KOPT-K1 (cell line): ENCODE measurements at regions not wholly inside any gene's neighbourhood (a gene's known extent, or its start where the extent isn't known, plus 50 kb on each side); places are given as distances from the start of the nearest gene placed in this dataset.
"Not testable (repeated sequence)": the region's sequence is repeated elsewhere in the genome, so short reads cannot be mapped to it uniquely, and the experiment has no call there.

Source experiments
- H3K27ac ChIP-seq: fragments of 200-600 bp; sonication (generic); 2 replicates; pipeline ENCODE4 v1.5.1; 2016; ENCODE audit warnings: antibody characterized with exemption, mild to moderate bottlenecking, low read depth, low read length; ENCODE audit not compliant: poor library complexity, severe bottlenecking
- H3K36me3 ChIP-seq: fragments of 200-600 bp; sonication (generic); 2 replicates; pipeline ENCODE4 v1.5.1; 2017; ENCODE audit warnings: antibody characterized with exemption, mild to moderate bottlenecking, low read length, moderate library complexity; ENCODE audit not compliant: insufficient read depth
- H3K9me3 ChIP-seq: fragments of 200-600 bp; sonication (generic); 2 replicates; pipeline ENCODE4 v1.5.1; 2017; ENCODE audit warnings: antibody characterized with exemption, low read length, mild to moderate bottlenecking; ENCODE audit not compliant: insufficient read depth, poor library complexity, severe bottlenecking

- no peaks in the 10 kb centered on the region for H3K9me3 ChIP-seq
- no peak overlapping the region for H3K27ac ChIP-seq
- no peaks in the 10 kb centered on the region for H3K36me3 ChIP-seq
Observed at GRCh38 chr9:108400297-108400696, 455.5 kb downstream of the ACTL7B start.

GRCh38 chr9:108399851-108400250 is 455.9 kb downstream of the ACTL7B start:
- Histone ChIP-seq H3K9me3 (no peaks in the 10 kb centered on the region), H3K36me3 (no peaks in the 10 kb centered on the region), H3K27ac (no peak overlapping the region)

GRCh38 chr9:108397286-108397685 is 458.5 kb downstream of the ACTL7B start:
- Histone ChIP-seq H3K9me3 (no peaks in the 10 kb centered on the region), H3K36me3 (no peaks in the 10 kb centered on the region), H3K27ac (no peak overlapping the region)

- Histone ChIP-seq H3K36me3 (no peaks in the 10 kb centered on the region), H3K27ac (no peak overlapping the region), H3K9me3 (no peaks in the 10 kb centered on the region)
Observed at GRCh38 chr9:108396611-108397010, 459.2 kb downstream of the ACTL7B start.

GRCh38 chr9:108396193-108396592 is 459.6 kb downstream of the ACTL7B start:
- Histone ChIP-seq H3K9me3 (no peaks in the 10 kb centered on the region), H3K36me3 (no peaks in the 10 kb centered on the region), H3K27ac (no peak overlapping the region)

- Histone ChIP-seq H3K36me3 (no peaks in the 10 kb centered on the region), H3K27ac (no peak overlapping the region), H3K9me3 (no peaks in the 10 kb centered on the region)
Observed at GRCh38 chr9:108395421-108395820, 460.4 kb downstream of the ACTL7B start.

GRCh38 chr9:108394726-108395125 is 461.1 kb downstream of the ACTL7B start:
- H3K27ac ChIP-seq, result no peak overlapping the region

GRCh38 chr9:108393481-108394001 is 462.2 kb downstream of the ACTL7B start:
- H3K27ac ChIP-seq, H3K36me3 ChIP-seq, H3K9me3 ChIP-seq: not testable (repeated sequence)

More at GRCh38 chr9:108394726-108395125, 461.1 kb downstream of the ACTL7B start:
- H3K9me3 ChIP-seq, result no peaks in the 10 kb centered on the region
- no peaks in the 10 kb centered on the region for H3K36me3 ChIP-seq

- no peak overlapping the region for H3K27ac ChIP-seq
- H3K9me3 ChIP-seq, result no peaks in the 10 kb centered on the region
- no peaks in the 10 kb centered on the region for H3K36me3 ChIP-seq
Observed at GRCh38 chr9:108392877-108393276, 462.9 kb downstream of the ACTL7B start.

GRCh38 chr9:108389056-108389455 is 466.7 kb downstream of the ACTL7B start:
- Histone ChIP-seq H3K36me3 (no peaks in the 10 kb centered on the region), H3K9me3 (no peaks in the 10 kb centered on the region), H3K27ac (no peak overlapping the region)

GRCh38 chr9:108386859-108387384 is 468.9 kb downstream of the ACTL7B start:
- H3K27ac ChIP-seq, result no peak overlapping the region
- no peaks in the 10 kb centered on the region for H3K36me3 ChIP-seq
- no peaks in the 10 kb centered on the region for H3K9me3 ChIP-seq

- Histone ChIP-seq H3K9me3 (no peaks in the 10 kb centered on the region), H3K27ac (no peak overlapping the region)
Observed at GRCh38 chr9:108386032-108386431, 469.8 kb downstream of the ACTL7B start.

GRCh38 chr9:108383796-108384195 is 472.0 kb downstream of the ACTL7B start:
- no peaks in the 10 kb centered on the region for H3K36me3 ChIP-seq
- no peaks in the 10 kb centered on the region for H3K9me3 ChIP-seq
- no peak overlapping the region for H3K27ac ChIP-seq

More at GRCh38 chr9:108386032-108386431, 469.8 kb downstream of the ACTL7B start:
- H3K36me3 ChIP-seq, result no peaks in the 10 kb centered on the region

GRCh38 chr9:108382310-108382709 is 473.5 kb downstream of the ACTL7B start:
- H3K27ac ChIP-seq, result no peak overlapping the region
- no peaks in the 10 kb centered on the region for H3K36me3 ChIP-seq
- no peaks in the 10 kb centered on the region for H3K9me3 ChIP-seq

GRCh38 chr9:108377881-108378280 is 477.9 kb downstream of the ACTL7B start:
- no peaks in the 10 kb centered on the region for H3K9me3 ChIP-seq

GRCh38 chr9:108377382-108377781 is 478.4 kb downstream of the ACTL7B start:
- Histone ChIP-seq H3K36me3 (no peaks in the 10 kb centered on the region), H3K9me3 (no peaks in the 10 kb centered on the region), H3K27ac (no peak overlapping the region)

More at GRCh38 chr9:108377881-108378280, 477.9 kb downstream of the ACTL7B start:
- Histone ChIP-seq H3K36me3 (no peaks in the 10 kb centered on the region), H3K27ac (no peak overlapping the region)
